ENCODE measurements at regions not wholly inside any gene's neighbourhood (a gene's known extent, or its start where the extent isn't known, plus 50 kb on each side); places are given as distances from the start of the nearest gene placed in this dataset.
"Not testable (repeated sequence)": the region's sequence is repeated elsewhere in the genome, so short reads cannot be mapped to it uniquely, and the experiment has no call there.

GRCh38 chr16:76862901-76863300 lies 328.1 kb upstream of the MON1B start:
- Mint-ChIP-seq H3K36me3 (no peaks in the 10 kb centered on the region), H3K4me1 (no peaks in the 10 kb centered on the region), H3K9me3 (peaks cover 1 to 37% (median 13%) of the 10 kb centered on the region in 6 donors), H3K27me3 (ENCODE audit: low read depth in 3 of 3) (no peaks in the 10 kb centered on the region), H3K4me3 (no peak overlapping the region), H3K27ac (no peak overlapping the region)
- DNase-seq = no peak

GRCh38 chr16:76866994-76867393 lies 324.0 kb upstream of the MON1B start:
- Mint-ChIP-seq H3K9me3 (peaks cover 0 to 19% (median 11%) of the 10 kb centered on the region in 6 donors), H3K4me3 (no peak overlapping the region), H3K27ac (no peak overlapping the region), H3K36me3 (no peaks in the 10 kb centered on the region), H3K4me1 (no peaks in the 10 kb centered on the region), H3K27me3 (ENCODE audit: low read depth in 3 of 3) (peaks cover 0 to 1% (median 0%) of the 10 kb centered on the region in 3 donors)
- no peak for DNase-seq

GRCh38 chr16:76875898-76876297 lies 315.1 kb upstream of the MON1B start:
- H3K36me3 Mint-ChIP-seq = no peaks in the 10 kb centered on the region
- peaks cover 0 to 46% (median 12%) of the 10 kb centered on the region in 6 donors for H3K9me3 Mint-ChIP-seq
- H3K4me1 Mint-ChIP-seq = no peaks in the 10 kb centered on the region
- no peak overlapping the region for H3K27ac Mint-ChIP-seq
- H3K27me3 Mint-ChIP-seq (ENCODE audit: low read depth in 3 of 3) = peaks cover 0 to 2% (median under 1%) of the 10 kb centered on the region in 3 donors
- DNase-seq = no peak
- no peak overlapping the region for H3K4me3 Mint-ChIP-seq

- H3K27me3 Mint-ChIP-seq (ENCODE audit: low read depth in 3 of 3) = peaks cover 1 to 4% (median 2%) of the 10 kb centered on the region in 3 donors
- H3K36me3 Mint-ChIP-seq = no peaks in the 10 kb centered on the region
- H3K4me1 Mint-ChIP-seq = no peaks in the 10 kb centered on the region
- H3K4me3 Mint-ChIP-seq = no peak overlapping the region
- H3K9me3 Mint-ChIP-seq = peaks cover 0 to 19% (median 5%) of the 10 kb centered on the region in 6 donors
- DNase-seq = no peak
- H3K27ac Mint-ChIP-seq = no peak overlapping the region
Observed at GRCh38 chr16:76879420-76879819, 311.6 kb upstream of the MON1B start.

GRCh38 chr16:76880523-76880922 lies 310.5 kb upstream of the MON1B start:
- not testable (repeated sequence) for H3K4me1 Mint-ChIP-seq; H3K36me3 Mint-ChIP-seq; H3K27me3 Mint-ChIP-seq (ENCODE audit: low read depth in 3 of 3); H3K4me3 Mint-ChIP-seq; DNase-seq; H3K27ac Mint-ChIP-seq
- peaks cover 0 to 14% (median 5%) of the 10 kb centered on the region in 6 donors for H3K9me3 Mint-ChIP-seq

GRCh38 chr16:76882105-76882504 lies 308.9 kb upstream of the MON1B start:
- Mint-ChIP-seq H3K4me3 (no peak overlapping the region), H3K27me3 (ENCODE audit: low read depth in 3 of 3) (peaks cover 1 to 4% (median 2%) of the 10 kb centered on the region in 3 donors), H3K9me3 (peaks cover 0 to 14% (median 3%) of the 10 kb centered on the region in 6 donors), H3K36me3 (no peaks in the 10 kb centered on the region), H3K4me1 (no peaks in the 10 kb centered on the region), H3K27ac (no peak overlapping the region)
- DNase-seq = no peak

GRCh38 chr16:76883076-76883475 lies 307.9 kb upstream of the MON1B start:
- Mint-ChIP-seq H3K27ac (no peak overlapping the region), H3K4me1 (no peaks in the 10 kb centered on the region), H3K9me3 (peaks cover 0 to 10% (median 3%) of the 10 kb centered on the region in 6 donors), H3K27me3 (ENCODE audit: low read depth in 3 of 3) (peaks cover 1 to 4% (median 2%) of the 10 kb centered on the region in 3 donors), H3K36me3 (no peaks in the 10 kb centered on the region), H3K4me3 (no peak overlapping the region)
- no peak for DNase-seq

GRCh38 chr16:76885776-76886537 lies 305.0 kb upstream of the MON1B start:
- DNase-seq = no peak
- no peak overlapping the region for H3K27ac Mint-ChIP-seq
- H3K36me3 Mint-ChIP-seq = no peaks in the 10 kb centered on the region
- no peak overlapping the region for H3K4me3 Mint-ChIP-seq
- H3K4me1 Mint-ChIP-seq = no peaks in the 10 kb centered on the region
- peaks cover 0 to 5% (median 1%) of the 10 kb centered on the region in 6 donors for H3K9me3 Mint-ChIP-seq
- peaks cover under 1 to 3% (median 2%) of the 10 kb centered on the region in 3 donors for H3K27me3 Mint-ChIP-seq (ENCODE audit: low read depth in 3 of 3)

GRCh38 chr16:76897816-76898215 lies 293.2 kb upstream of the MON1B start:
- Mint-ChIP-seq H3K9me3 (peaks cover 0 to 29% (median 7%) of the 10 kb centered on the region in 6 donors), H3K27ac (no peak overlapping the region), H3K4me3 (no peak overlapping the region), H3K27me3 (ENCODE audit: low read depth in 3 of 3) (no peaks in the 10 kb centered on the region), H3K4me1 (no peaks in the 10 kb centered on the region), H3K36me3 (no peaks in the 10 kb centered on the region)
- DNase-seq = no peak

GRCh38 chr16:76899767-76900166 lies 291.2 kb upstream of the MON1B start:
- no peaks in the 10 kb centered on the region for H3K36me3 Mint-ChIP-seq
- no peak for DNase-seq
- H3K27me3 Mint-ChIP-seq (ENCODE audit: low read depth in 3 of 3) = no peaks in the 10 kb centered on the region
- H3K4me3 Mint-ChIP-seq = no peak overlapping the region
- no peaks in the 10 kb centered on the region for H3K4me1 Mint-ChIP-seq
- H3K9me3 Mint-ChIP-seq = peaks cover 0 to 22% (median 3%) of the 10 kb centered on the region in 6 donors
- H3K27ac Mint-ChIP-seq = no peak overlapping the region

- H3K36me3 Mint-ChIP-seq = no peaks in the 10 kb centered on the region
- DNase-seq = no peak
- H3K27me3 Mint-ChIP-seq (ENCODE audit: low read depth in 3 of 3) = no peaks in the 10 kb centered on the region
- no peaks in the 10 kb centered on the region for H3K4me1 Mint-ChIP-seq
- no peak overlapping the region for H3K27ac Mint-ChIP-seq
- H3K4me3 Mint-ChIP-seq = no peak overlapping the region
- H3K9me3 Mint-ChIP-seq = peaks cover 0 to 17% (median 3%) of the 10 kb centered on the region in 6 donors
Observed at GRCh38 chr16:76900285-76901263, 290.4 kb upstream of the MON1B start.

- no peak for DNase-seq
- H3K27ac Mint-ChIP-seq = no peak overlapping the region
- peaks cover 0 to 9% (median 5%) of the 10 kb centered on the region in 6 donors for H3K9me3 Mint-ChIP-seq
- H3K4me3 Mint-ChIP-seq = no peak overlapping the region
- no peaks in the 10 kb centered on the region for H3K36me3 Mint-ChIP-seq
- H3K4me1 Mint-ChIP-seq = no peaks in the 10 kb centered on the region
- H3K27me3 Mint-ChIP-seq (ENCODE audit: low read depth in 3 of 3) = no peaks in the 10 kb centered on the region
Observed at GRCh38 chr16:76906552-76906951, 284.4 kb upstream of the MON1B start.

GRCh38 chr16:76910931-76911330 lies 280.1 kb upstream of the MON1B start:
- no peak overlapping the region for H3K4me3 Mint-ChIP-seq

GRCh38 chr16:76913046-76913445 lies 277.9 kb upstream of the MON1B start:
- peaks cover 0 to 2% (median 0%) of the 10 kb centered on the region in 3 donors for H3K27me3 Mint-ChIP-seq (ENCODE audit: low read depth in 3 of 3)
- DNase-seq = no peak
- H3K36me3 Mint-ChIP-seq = no peaks in the 10 kb centered on the region
- peaks cover 0 to 10% (median 4%) of the 10 kb centered on the region in 6 donors for H3K9me3 Mint-ChIP-seq
- no peak overlapping the region for H3K4me3 Mint-ChIP-seq
- H3K4me1 Mint-ChIP-seq = no peaks in the 10 kb centered on the region
- H3K27ac Mint-ChIP-seq = no peak overlapping the region

More at GRCh38 chr16:76910931-76911330, 280.1 kb upstream of the MON1B start:
- no peak overlapping the region for H3K27ac Mint-ChIP-seq
- H3K4me1 Mint-ChIP-seq = no peaks in the 10 kb centered on the region
- H3K9me3 Mint-ChIP-seq = peaks cover 0 to 9% (median 4%) of the 10 kb centered on the region in 6 donors
- no peaks in the 10 kb centered on the region for H3K36me3 Mint-ChIP-seq
- no peak for DNase-seq
- no peaks in the 10 kb centered on the region for H3K27me3 Mint-ChIP-seq (ENCODE audit: low read depth in 3 of 3)

Data from immature natural killer cell (primary cell).